Colonic mucosa (tissue), 4 donors: ENCODE measurements at regions not wholly inside any gene's neighbourhood (a gene's known extent, or its start where the extent isn't known, plus 50 kb on each side); places are given as distances from the start of the nearest gene placed in this dataset.

Experiments
- DNase-seq: peaks from one replicate; pipeline ENCODE4 v3.0.0-alpha.2; 2020
- H3K27ac ChIP-seq: fragments of 200-600 bp; one replicate; pipeline ENCODE4 v1.8.0; 2021
- H3K27me3 ChIP-seq: fragments of 200-600 bp; one replicate; pipeline ENCODE4 v1.8.0; 2021
- H3K36me3 ChIP-seq: fragments of 200-600 bp; one replicate; pipeline ENCODE4 v1.8.0; 2021
- H3K4me1 ChIP-seq: fragments of 200-600 bp; one replicate; pipeline ENCODE4 v1.8.0; 2021; ENCODE audit warnings: mild to moderate bottlenecking
- H3K4me3 ChIP-seq: fragments of 200-600 bp; one replicate; pipeline ENCODE4 v1.8.0; 2021
- H3K9ac ChIP-seq, 2 donors: one replicate each; pipeline ENCODE4 v1.7.0; 2013; ENCODE audit warnings: control low read depth in 2 of 2, low read depth in 2 of 2, low read length in 2 of 2
- H3K9me3 ChIP-seq: fragments of 200-600 bp; one replicate; pipeline ENCODE4 v1.8.0; 2021
- intact Hi-C: fragments of 100-400 bp; cut with DNase I; formaldehyde crosslinking; loops from one replicate; pipeline ENCODE4 v1.14.1; 2022
- TF ChIP-seq, protein P1 (sequence below): fragments of 200-600 bp; IDR thresholded peaks from one replicate; pipeline ENCODE4 v1.8.0; 2022; ENCODE audit warnings: antibody characterized with exemption, mild to moderate bottlenecking
- donor health status: healthy.
- donor health status: DM: no; HTN: no; CAD: no.
- donor health status: DM: no; HTN: no; CAD: no.

DNA sequence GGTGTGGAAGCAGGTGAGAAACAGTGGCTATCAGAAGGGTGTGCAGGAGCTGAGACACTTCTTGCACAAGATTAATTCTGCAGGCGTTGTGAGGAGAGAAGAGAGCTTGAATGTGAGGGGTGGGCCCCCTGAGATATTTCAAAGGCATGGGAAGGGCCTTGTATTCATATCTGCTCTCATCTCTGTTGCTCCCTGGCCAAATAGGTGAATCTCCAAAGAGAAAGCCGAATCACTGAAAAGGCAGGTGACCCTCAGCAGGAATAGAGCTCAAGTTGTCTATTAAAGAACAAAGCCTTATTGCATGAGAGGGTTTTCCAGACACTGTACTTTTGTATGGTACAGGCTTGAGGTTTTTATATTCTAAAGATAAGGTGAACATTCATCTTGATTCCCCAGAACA is 373.1 kb downstream of the TMEM114 start:
- Histone ChIP-seq H3K36me3 (no peaks in the 10 kb centered on the region), H3K9me3 (no peaks in the 10 kb centered on the region), H3K9ac (no peak overlapping the region), H3K4me1 (no peaks in the 10 kb centered on the region), H3K4me3 (no peak overlapping the region), H3K27me3 (no peaks in the 10 kb centered on the region), H3K27ac (no peak overlapping the region)
- no peak for DNase-seq
- intact Hi-C loops: no loop called here
- TF ChIP-seq, protein P1, sequence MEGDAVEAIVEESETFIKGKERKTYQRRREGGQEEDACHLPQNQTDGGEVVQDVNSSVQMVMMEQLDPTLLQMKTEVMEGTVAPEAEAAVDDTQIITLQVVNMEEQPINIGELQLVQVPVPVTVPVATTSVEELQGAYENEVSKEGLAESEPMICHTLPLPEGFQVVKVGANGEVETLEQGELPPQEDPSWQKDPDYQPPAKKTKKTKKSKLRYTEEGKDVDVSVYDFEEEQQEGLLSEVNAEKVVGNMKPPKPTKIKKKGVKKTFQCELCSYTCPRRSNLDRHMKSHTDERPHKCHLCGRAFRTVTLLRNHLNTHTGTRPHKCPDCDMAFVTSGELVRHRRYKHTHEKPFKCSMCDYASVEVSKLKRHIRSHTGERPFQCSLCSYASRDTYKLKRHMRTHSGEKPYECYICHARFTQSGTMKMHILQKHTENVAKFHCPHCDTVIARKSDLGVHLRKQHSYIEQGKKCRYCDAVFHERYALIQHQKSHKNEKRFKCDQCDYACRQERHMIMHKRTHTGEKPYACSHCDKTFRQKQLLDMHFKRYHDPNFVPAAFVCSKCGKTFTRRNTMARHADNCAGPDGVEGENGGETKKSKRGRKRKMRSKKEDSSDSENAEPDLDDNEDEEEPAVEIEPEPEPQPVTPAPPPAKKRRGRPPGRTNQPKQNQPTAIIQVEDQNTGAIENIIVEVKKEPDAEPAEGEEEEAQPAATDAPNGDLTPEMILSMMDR: no peak

DNA sequence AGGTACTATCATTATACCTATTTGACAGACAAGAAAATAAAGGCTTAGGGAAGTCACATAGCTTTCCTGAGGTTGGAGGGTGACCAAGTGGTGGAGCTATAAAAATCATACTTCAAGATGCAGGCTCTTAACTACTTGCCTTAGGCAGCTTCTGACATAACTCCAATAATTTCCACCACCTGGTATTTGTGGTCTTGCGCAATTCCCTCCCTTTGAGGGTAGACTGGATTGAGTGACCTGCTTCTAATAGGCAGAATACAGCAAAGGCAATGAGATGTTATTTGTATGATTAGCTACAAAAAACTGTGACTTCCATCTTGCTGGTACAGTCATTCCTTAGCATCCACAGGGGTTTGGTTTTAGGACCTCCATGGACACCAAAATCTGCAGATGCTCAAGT is 385.5 kb downstream of the TMEM114 start:
- Histone ChIP-seq H3K4me1 (no peaks in the 10 kb centered on the region), H3K9me3 (no peaks in the 10 kb centered on the region), H3K4me3 (no peak overlapping the region), H3K27me3 (no peaks in the 10 kb centered on the region), H3K36me3 (no peaks in the 10 kb centered on the region), H3K9ac (no peak overlapping the region), H3K27ac (no peak overlapping the region)
- TF ChIP-seq, protein P1: no peak
- intact Hi-C loops: no loop called here
- no peak for DNase-seq

DNA sequence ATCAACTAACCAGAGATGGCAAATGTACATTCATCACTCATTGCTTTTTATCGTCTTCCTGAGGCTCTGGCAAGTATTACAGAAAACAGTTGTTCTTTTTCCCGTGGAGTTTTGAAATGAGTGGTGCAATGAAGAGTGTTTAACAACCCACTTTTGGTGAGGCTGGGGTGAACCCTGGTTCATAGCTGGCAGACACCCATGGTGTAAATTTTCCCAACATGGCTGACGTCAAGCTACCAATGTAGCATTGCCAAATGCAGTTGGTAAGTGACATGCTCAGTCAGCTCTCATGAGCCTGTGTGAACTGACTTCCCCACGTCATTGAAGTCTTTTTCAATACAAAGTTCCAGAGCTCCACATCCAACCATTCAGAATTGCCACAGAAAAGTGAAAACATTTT is 386.2 kb downstream of the TMEM114 start:
- Histone ChIP-seq H3K4me1 (no peaks in the 10 kb centered on the region), H3K36me3 (no peaks in the 10 kb centered on the region), H3K27me3 (no peaks in the 10 kb centered on the region), H3K27ac (no peak overlapping the region), H3K9me3 (no peaks in the 10 kb centered on the region), H3K9ac (no peak overlapping the region), H3K4me3 (no peak overlapping the region)
- intact Hi-C loops: no loop called here
- no peak for DNase-seq
- TF ChIP-seq, protein P1: no peak

DNA sequence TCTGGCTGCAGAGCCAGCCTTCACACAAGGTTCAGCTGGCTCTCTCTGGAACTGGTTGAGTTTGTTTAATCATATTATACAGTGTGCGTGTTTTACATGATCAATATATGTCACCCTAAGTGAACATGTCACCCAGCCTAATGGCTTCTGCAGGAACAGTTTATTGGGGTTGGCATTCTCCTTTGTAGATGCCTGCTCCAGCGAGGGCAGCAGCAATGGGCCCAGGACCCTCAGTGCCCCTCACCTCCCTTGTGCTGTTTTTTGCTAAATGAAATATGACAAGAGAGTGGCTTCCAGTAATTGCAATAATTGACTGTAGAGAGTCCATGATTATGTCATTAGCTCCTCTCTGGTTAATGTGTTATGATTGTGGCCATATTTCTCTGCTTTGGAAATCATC is 387.2 kb downstream of the TMEM114 start:
- H3K9ac ChIP-seq: no peak overlapping the region
- TF ChIP-seq, protein P1: no peak
- no peaks in the 10 kb centered on the region for H3K27me3 ChIP-seq
- H3K4me3 ChIP-seq: no peak overlapping the region
- intact Hi-C loops: no loop called here
- no peaks in the 10 kb centered on the region for H3K9me3 ChIP-seq
- H3K4me1 ChIP-seq: no peaks in the 10 kb centered on the region
- no peak for DNase-seq
- no peaks in the 10 kb centered on the region for H3K36me3 ChIP-seq
- H3K27ac ChIP-seq: no peak overlapping the region

DNA sequence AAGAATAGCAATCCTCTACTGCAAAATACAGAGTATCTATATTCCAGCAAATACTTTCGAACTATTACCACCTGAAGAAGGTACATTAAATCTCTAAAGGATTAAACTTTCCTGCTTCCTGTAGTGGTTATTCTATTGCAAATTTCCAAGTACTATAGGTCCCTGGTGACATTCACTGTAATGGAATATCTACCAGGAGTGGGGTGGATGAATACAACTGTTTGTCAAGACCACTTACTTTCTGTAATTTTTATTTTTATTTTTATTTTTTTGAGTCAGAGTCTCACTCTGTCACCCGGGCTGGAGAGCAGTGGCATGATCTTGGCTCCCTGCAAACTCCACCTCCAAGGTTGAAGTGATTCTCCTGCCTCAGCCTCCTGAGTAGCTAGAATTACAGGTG is 389.5 kb downstream of the TMEM114 start:
- no peaks in the 10 kb centered on the region for H3K4me1 ChIP-seq
- intact Hi-C loops: no loop called here
- H3K4me3 ChIP-seq: no peak overlapping the region
- H3K9ac ChIP-seq: no peak overlapping the region
- no peak for DNase-seq
- no peaks in the 10 kb centered on the region for H3K9me3 ChIP-seq
- TF ChIP-seq, protein P1: no peak
- H3K27me3 ChIP-seq: no peaks in the 10 kb centered on the region
- H3K36me3 ChIP-seq: no peaks in the 10 kb centered on the region
- H3K27ac ChIP-seq: no peak overlapping the region

DNA sequence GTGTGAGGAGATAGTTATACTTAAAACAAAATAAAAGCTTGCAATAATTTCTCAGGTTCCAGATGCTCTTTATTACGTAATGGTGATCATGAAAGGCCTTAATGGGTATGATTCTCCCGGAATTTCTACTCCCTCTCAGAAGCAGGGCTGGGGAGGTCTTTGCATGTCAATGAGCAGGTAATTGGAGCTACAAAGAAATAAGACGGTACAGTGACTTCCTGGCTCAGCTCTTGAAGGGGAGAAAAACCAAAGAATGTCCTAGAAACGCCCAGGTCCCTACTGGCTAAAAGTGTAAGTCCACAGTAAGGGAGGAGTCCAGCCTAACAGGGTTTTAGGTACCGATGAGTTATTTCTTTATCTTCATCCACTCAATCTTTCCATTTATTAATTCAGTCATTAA is 390.9 kb downstream of the TMEM114 start:
- Histone ChIP-seq H3K27me3 (no peaks in the 10 kb centered on the region), H3K9ac (no peak overlapping the region), H3K4me1 (no peaks in the 10 kb centered on the region), H3K4me3 (no peak overlapping the region), H3K9me3 (no peaks in the 10 kb centered on the region), H3K27ac (no peak overlapping the region), H3K36me3 (no peaks in the 10 kb centered on the region)
- no peak for DNase-seq
- TF ChIP-seq, protein P1: no peak
- intact Hi-C loops: no loop called here
